ENCODE measurements at regions not wholly inside any gene's neighbourhood (a gene's known extent, or its start where the extent isn't known, plus 50 kb on each side); places are given as distances from the start of the nearest gene placed in this dataset.

DNA sequence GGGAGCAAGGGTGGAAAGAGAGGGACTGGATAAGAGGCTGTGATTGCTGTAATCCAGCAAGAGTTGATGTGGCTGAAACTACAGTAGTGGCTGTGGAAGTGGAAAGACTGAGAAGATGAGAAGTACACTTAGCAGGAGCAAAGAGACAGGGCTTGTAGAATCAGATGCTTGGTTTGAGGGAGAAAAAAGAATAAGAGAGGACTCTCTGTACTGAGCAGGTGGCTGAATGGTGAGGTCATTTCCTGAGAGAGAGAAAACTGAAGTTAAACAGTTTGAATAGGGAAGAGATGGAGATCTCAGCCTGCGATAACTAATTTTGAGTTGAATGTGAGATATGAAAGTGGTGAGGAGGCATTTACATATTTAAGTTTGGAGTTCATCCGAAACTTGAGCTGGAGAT, 95.8 kb upstream of the SLC25A36 start:
- BruUV-seq (replicated peaks), result no TSS peak
- Histone ChIP-seq H3K27me3 (ENCODE audit: control insufficient read depth in 1 of 2, insufficient read depth in 2 of 2, low read length in 2 of 2) (peaks cover 0 to 3% of the 10 kb centered on the region in 2 experiments; a peak in 2 of 5 replicates), H4K20me1 (ENCODE audit: insufficient read depth, low read length) (no peaks in the 10 kb centered on the region), H3K9me3 (ENCODE audit: low read length) (no peaks in the 10 kb centered on the region), H3K4me3 (replicated peaks in 1 of 3; ENCODE audit: insufficient read depth in 1 of 3, low read depth in 2 of 3, low read length in 3 of 3) (no peak overlapping the region), H3K79me2 (ENCODE audit: insufficient read depth, low read length) (no peaks in the 10 kb centered on the region), H3K4me1 (ENCODE audit: insufficient read depth, low read length) (no peaks in the 10 kb centered on the region), H2AFZ (ENCODE audit: low read length) (no peak overlapping the region), H3K9ac (ENCODE audit: insufficient read depth, low read depth, low read length) (no peak overlapping the region), H3K27ac (ENCODE audit: extremely low read length, insufficient read depth, low read length) (no peak overlapping the region), H3K36me3 (replicated peaks in 1 of 2; ENCODE audit: control insufficient read depth in 1 of 2, insufficient read depth in 2 of 2, low read length in 2 of 2) (no peaks in the 10 kb centered on the region), H3K4me2 (ENCODE audit: low read depth, low read length) (no peak overlapping the region)
- no peak for TF ChIP-seq ZNF432 (CRISPR knock-in tag; IDR thresholded peaks at IDR 0.05; ENCODE audit: borderline replicate concordance)
- no peak for TF ChIP-seq MZF1 (CRISPR knock-in tag; IDR thresholded peaks at IDR 0.05; ENCODE audit: borderline replicate concordance)
- no peak for TF ChIP-seq POGZ (CRISPR knock-in tag; IDR thresholded peaks at IDR 0.05)
- no peak for TF ChIP-seq RBAK (CRISPR knock-in tag; IDR thresholded peaks at IDR 0.05)
- TF ChIP-seq ZNF317 (CRISPR knock-in tag; IDR thresholded peaks at IDR 0.05), result no peak
- no peak for TF ChIP-seq DPF2 (CRISPR knock-in tag; IDR thresholded peaks at IDR 0.05; ENCODE audit: borderline replicate concordance, low read depth)
- TF ChIP-seq ZNF160 (CRISPR knock-in tag; IDR thresholded peaks at IDR 0.05), result no peak
- TF ChIP-seq, protein P1, sequence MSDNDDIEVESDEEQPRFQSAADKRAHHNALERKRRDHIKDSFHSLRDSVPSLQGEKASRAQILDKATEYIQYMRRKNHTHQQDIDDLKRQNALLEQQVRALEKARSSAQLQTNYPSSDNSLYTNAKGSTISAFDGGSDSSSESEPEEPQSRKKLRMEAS (IDR thresholded peaks at IDR 0.05), result no peak
- TF ChIP-seq, protein P2, sequence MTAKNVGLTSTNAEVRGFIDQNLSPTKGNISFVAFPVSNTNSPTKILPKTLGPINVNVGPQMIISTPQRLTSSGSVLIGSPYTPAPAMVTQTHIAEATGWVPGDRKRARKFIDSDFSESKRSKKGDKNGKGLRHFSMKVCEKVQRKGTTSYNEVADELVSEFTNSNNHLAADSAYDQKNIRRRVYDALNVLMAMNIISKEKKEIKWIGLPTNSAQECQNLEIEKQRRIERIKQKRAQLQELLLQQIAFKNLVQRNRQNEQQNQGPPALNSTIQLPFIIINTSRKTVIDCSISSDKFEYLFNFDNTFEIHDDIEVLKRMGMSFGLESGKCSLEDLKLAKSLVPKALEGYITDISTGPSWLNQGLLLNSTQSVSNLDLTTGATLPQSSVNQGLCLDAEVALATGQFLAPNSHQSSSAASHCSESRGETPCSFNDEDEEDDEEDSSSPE (CRISPR knock-in tag; IDR thresholded peaks at IDR 0.05), result no peak
- no peak for TF ChIP-seq RXRB (CRISPR knock-in tag; IDR thresholded peaks at IDR 0.05; ENCODE audit: borderline replicate concordance)
- TF ChIP-seq CENPT (CRISPR knock-in tag; IDR thresholded peaks at IDR 0.05; ENCODE audit: low read depth), result no peak
- no peak for TF ChIP-seq HDAC2 (CRISPR knock-in tag; IDR thresholded peaks at IDR 0.05)
- no peak for TF ChIP-seq RBFOX2 (IDR thresholded peaks at IDR 0.05; ENCODE audit: low read depth, low read length)
- TF ChIP-seq, protein P3, sequence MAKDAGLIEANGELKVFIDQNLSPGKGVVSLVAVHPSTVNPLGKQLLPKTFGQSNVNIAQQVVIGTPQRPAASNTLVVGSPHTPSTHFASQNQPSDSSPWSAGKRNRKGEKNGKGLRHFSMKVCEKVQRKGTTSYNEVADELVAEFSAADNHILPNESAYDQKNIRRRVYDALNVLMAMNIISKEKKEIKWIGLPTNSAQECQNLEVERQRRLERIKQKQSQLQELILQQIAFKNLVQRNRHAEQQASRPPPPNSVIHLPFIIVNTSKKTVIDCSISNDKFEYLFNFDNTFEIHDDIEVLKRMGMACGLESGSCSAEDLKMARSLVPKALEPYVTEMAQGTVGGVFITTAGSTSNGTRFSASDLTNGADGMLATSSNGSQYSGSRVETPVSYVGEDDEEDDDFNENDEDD (CRISPR knock-in tag; IDR thresholded peaks at IDR 0.05; ENCODE audit: borderline replicate concordance), result no peak
- no peak for TF ChIP-seq ZNF343 (CRISPR knock-in tag; IDR thresholded peaks at IDR 0.05)
- no peak for TF ChIP-seq SRSF4 (IDR thresholded peaks at IDR 0.05; ENCODE audit: low read depth, low read length, poor library complexity, severe bottlenecking)
- no peak for TF ChIP-seq RAD51 (IDR thresholded peaks at IDR 0.05; ENCODE audit: borderline replicate concordance)
- TF ChIP-seq, protein P4, sequence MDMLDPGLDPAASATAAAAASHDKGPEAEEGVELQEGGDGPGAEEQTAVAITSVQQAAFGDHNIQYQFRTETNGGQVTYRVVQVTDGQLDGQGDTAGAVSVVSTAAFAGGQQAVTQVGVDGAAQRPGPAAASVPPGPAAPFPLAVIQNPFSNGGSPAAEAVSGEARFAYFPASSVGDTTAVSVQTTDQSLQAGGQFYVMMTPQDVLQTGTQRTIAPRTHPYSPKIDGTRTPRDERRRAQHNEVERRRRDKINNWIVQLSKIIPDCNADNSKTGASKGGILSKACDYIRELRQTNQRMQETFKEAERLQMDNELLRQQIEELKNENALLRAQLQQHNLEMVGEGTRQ (IDR thresholded peaks at IDR 0.05; ENCODE audit: low read depth, low read length), result no peak
- TF ChIP-seq, protein P4 (CRISPR knock-in tag; IDR thresholded peaks at IDR 0.05; ENCODE audit: borderline replicate concordance), result no peak
- TF ChIP-seq MEIS2 (CRISPR knock-in tag; IDR thresholded peaks at IDR 0.05), result no peak
- intact Hi-C loops (cut with micrococcal nuclease; ENCODE audit: unreplicated experiment), result no loop called here
- CTCF ChIA-PET (ENCODE audit: low intra/inter-chr PET ratio, low total read pairs), result no interaction called here
- in situ Hi-C loops (cut with HindIII; ENCODE audit: extremely low pct_ligation_motif_present, low pct_unique_long_range_greater_than_20kb), result no loop called here
- WGBS (ENCODE audit: low lambda C conversion rate), result 48% methylated on average over 2 of the region's 2 CpGs
- no peak for DNase-seq (ENCODE audit: low spot score)
- POLR2A ChIA-PET, result no interaction called here
- ATAC-seq, result no peak
- no peak for FAIRE-seq
